HepG2 (cell line): ENCODE measurements at regions not wholly inside any gene's neighbourhood (a gene's known extent, or its start where the extent isn't known, plus 50 kb on each side); places are given as distances from the start of the nearest gene placed in this dataset.
A peak's percentile ranks its signal among the peaks of the same experiment; 100 is the strongest.

Source experiments
- ARNT ChIP-seq: fragments of 450-650 bp; IDR thresholded peaks from 2 replicates; pipeline ENCODE4 v1.6.1; 2017
- EEA1 ChIP-seq: sonication (generic); formaldehyde crosslinking; IDR thresholded peaks from 2 replicates; pipeline ENCODE4 v1.5.1; 2020; ENCODE audit warnings: mild to moderate bottlenecking, missing genetic modification reagents, borderline replicate concordance
- FOSL1 ChIP-seq: sonication (generic); formaldehyde crosslinking; IDR thresholded peaks from 2 replicates; pipeline ENCODE4 v1.9.0; 2021; ENCODE audit warnings: missing genetic modification reagents, borderline replicate concordance
- FOXA3 ChIP-seq: IDR thresholded peaks from 2 replicates; pipeline ENCODE4 v1.6.1; 2016; ENCODE audit warnings: missing genetic modification reagents, missing compliant biosample characterization
- FOXK1 ChIP-seq: sonication (generic); formaldehyde crosslinking; IDR thresholded peaks from 2 replicates; pipeline ENCODE4 v1.4.0; 2020; ENCODE audit warnings: low read depth, missing genetic modification reagents, borderline replicate concordance
- FOXO1 ChIP-seq: sonication (generic); formaldehyde crosslinking; IDR thresholded peaks from 2 replicates; pipeline ENCODE4 v1.4.0; 2020; ENCODE audit warnings: missing genetic modification reagents
- HCFC1 ChIP-seq: fragments of 150-350 bp; IDR thresholded peaks from 2 replicates; pipeline ENCODE4 v1.6.1; 2014; ENCODE audit warnings: low read depth, low read length
- HES4 ChIP-seq: sonication (generic); formaldehyde crosslinking; IDR thresholded peaks from 2 replicates; pipeline ENCODE4 v1.9.0; 2021; ENCODE audit warnings: mild to moderate bottlenecking, missing genetic modification reagents, borderline replicate concordance
- HOXA5 ChIP-seq: sonication (generic); formaldehyde crosslinking; IDR thresholded peaks from 2 replicates; pipeline ENCODE4 v1.4.0; 2020; ENCODE audit warnings: missing genetic modification reagents
- IKZF4 ChIP-seq: sonication (generic); formaldehyde crosslinking; IDR thresholded peaks from 2 replicates; pipeline ENCODE4 v1.5.1; 2020; ENCODE audit warnings: borderline replicate concordance, mild to moderate bottlenecking, low read depth, missing genetic modification reagents; ENCODE audit errors: not compliant biosample characterization
- JUNB ChIP-seq: sonication (generic); formaldehyde crosslinking; IDR thresholded peaks from 2 replicates; pipeline ENCODE4 v1.8.0; 2022; ENCODE audit warnings: missing genetic modification reagents, mild to moderate bottlenecking, borderline replicate concordance
- MTA3 ChIP-seq: sonication (generic); formaldehyde crosslinking; IDR thresholded peaks from 2 replicates; pipeline ENCODE4 v1.4.0; 2020; ENCODE audit warnings: missing genetic modification reagents
- PHF20 ChIP-seq: sonication (generic); formaldehyde crosslinking; IDR thresholded peaks from 2 replicates; pipeline ENCODE4 v1.5.0; 2020; ENCODE audit warnings: mild to moderate bottlenecking, missing genetic modification reagents
- SOX5 ChIP-seq: IDR thresholded peaks from 2 replicates; pipeline ENCODE4 v1.6.1; 2016; ENCODE audit warnings: borderline replicate concordance
- ZNF816 ChIP-seq: sonication (generic); formaldehyde crosslinking; IDR thresholded peaks from 2 replicates; pipeline ENCODE4 v1.8.0; 2022; ENCODE audit warnings: missing genetic modification reagents, mild to moderate bottlenecking, borderline replicate concordance
- TF ChIP-seq, protein P1 (sequence below): sonication (generic); formaldehyde crosslinking; IDR thresholded peaks from 2 replicates; pipeline ENCODE4 v1.5.0; 2020; ENCODE audit warnings: missing genetic modification reagents, mild to moderate bottlenecking, borderline replicate concordance
- TF ChIP-seq, protein P2 (sequence below): sonication (generic); formaldehyde crosslinking; IDR thresholded peaks from 2 replicates; pipeline ENCODE4 v1.5.0; 2020; ENCODE audit warnings: missing genetic modification reagents
- TF ChIP-seq, protein P3 (sequence below): IDR thresholded peaks from 2 replicates; pipeline ENCODE4 v1.6.1; 2016; ENCODE audit warnings: control low read depth
- TF ChIP-seq, protein P4 (sequence below): sonication (generic); formaldehyde crosslinking; IDR thresholded peaks from 2 replicates; pipeline ENCODE4 v1.4.0; 2020; ENCODE audit warnings: low read depth, missing genetic modification reagents
- TF ChIP-seq, protein P5 (sequence below): sonication (generic); formaldehyde crosslinking; IDR thresholded peaks from 2 replicates; pipeline ENCODE4 v1.5.0; 2020; ENCODE audit warnings: mild to moderate bottlenecking, missing genetic modification reagents

DNA sequence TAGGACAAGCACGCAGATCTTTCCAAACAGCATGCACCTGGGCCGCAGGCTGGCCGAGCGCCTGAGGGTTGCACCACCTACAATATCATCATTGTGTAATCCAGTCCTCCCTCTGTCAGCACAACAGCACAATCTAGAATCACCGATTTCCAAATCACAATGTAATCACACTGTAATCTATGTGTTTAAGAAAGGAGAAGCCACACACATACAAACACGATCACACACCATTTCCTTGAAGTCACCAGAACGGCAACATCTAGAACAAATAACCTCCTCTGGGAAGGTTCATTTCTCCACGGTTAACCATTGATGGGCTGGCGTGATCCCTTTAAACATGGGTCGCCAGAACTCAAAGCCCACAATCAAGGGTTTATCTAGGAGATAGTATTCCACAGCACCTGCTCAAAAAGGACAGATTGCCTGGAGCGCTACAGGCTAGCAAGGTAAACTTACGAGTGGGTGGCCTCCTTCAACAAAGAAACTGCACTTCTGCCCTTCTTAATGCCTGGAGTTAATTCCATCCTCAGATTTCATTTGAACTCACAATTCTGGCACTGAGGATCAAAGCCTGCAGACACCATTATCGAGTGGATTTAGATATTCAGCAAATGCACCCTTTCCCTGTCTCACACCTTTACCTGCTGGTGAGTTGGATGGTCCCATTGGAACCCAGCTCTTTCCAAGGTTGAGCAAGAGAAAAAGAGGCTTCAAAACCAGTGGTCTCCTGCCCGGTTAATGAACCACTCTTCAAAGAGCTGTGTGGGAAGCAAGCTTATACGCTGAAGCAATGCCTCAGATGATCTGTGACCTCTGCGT, 83.8 kb upstream of the FOXQ1 start (continued):
- no peak for TF ChIP-seq ARNT
- TF ChIP-seq JUNB (CRISPR knock-in tag): no peak; the same call in 1 of the 2 replicates
- TF ChIP-seq, protein P1, sequence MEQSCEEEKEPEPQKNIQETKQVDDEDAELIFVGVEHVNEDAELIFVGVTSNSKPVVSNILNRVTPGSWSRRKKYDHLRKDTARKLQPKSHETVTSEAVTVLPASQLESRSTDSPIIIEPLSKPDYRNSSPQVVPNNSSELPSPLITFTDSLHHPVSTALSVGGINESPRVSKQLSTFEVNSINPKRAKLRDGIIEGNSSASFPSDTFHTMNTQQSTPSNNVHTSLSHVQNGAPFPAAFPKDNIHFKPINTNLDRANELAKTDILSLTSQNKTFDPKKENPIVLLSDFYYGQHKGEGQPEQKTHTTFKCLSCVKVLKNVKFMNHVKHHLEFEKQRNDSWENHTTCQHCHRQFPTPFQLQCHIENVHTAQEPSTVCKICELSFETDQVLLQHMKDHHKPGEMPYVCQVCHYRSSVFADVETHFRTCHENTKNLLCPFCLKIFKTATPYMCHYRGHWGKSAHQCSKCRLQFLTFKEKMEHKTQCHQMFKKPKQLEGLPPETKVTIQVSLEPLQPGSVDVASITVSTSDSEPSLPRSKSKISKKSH: no peak; the same call in 1 of the 2 replicates
- TF ChIP-seq FOXO1 (CRISPR knock-in tag): peak; percentile 89
- no peak for TF ChIP-seq FOSL1 (CRISPR knock-in tag)
- TF ChIP-seq FOXK1 (CRISPR knock-in tag): peak; percentile 77; the same call in 1 of the 2 replicates
- TF ChIP-seq HES4 (CRISPR knock-in tag): peak; percentile 51; the same call in 1 of the 2 replicates
- TF ChIP-seq ZNF816: peak; percentile 57; the same call in 1 of the 2 replicates
- TF ChIP-seq HCFC1: 0 out of 2 replicates have a peak, but pooled peaks have one; percentile 10
- TF ChIP-seq IKZF4 (CRISPR knock-in tag): peak; percentile 63
- TF ChIP-seq, protein P2, sequence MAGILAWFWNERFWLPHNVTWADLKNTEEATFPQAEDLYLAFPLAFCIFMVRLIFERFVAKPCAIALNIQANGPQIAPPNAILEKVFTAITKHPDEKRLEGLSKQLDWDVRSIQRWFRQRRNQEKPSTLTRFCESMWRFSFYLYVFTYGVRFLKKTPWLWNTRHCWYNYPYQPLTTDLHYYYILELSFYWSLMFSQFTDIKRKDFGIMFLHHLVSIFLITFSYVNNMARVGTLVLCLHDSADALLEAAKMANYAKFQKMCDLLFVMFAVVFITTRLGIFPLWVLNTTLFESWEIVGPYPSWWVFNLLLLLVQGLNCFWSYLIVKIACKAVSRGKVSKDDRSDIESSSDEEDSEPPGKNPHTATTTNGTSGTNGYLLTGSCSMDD (CRISPR knock-in tag): no peak
- TF ChIP-seq PHF20 (CRISPR knock-in tag): peak; percentile 17; the same call in 1 of the 2 replicates
- TF ChIP-seq, protein P3, sequence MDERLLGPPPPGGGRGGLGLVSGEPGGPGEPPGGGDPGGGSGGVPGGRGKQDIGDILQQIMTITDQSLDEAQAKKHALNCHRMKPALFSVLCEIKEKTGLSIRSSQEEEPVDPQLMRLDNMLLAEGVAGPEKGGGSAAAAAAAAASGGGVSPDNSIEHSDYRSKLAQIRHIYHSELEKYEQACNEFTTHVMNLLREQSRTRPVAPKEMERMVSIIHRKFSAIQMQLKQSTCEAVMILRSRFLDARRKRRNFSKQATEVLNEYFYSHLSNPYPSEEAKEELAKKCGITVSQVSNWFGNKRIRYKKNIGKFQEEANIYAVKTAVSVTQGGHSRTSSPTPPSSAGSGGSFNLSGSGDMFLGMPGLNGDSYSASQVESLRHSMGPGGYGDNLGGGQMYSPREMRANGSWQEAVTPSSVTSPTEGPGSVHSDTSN (CRISPR knock-in tag): no peak
- peak; percentile 90 for TF ChIP-seq SOX5 (CRISPR knock-in tag)
- 0 out of 2 replicates have a peak, but pooled peaks have one; percentile 68 for TF ChIP-seq EEA1 (CRISPR knock-in tag)
- TF ChIP-seq, protein P4, sequence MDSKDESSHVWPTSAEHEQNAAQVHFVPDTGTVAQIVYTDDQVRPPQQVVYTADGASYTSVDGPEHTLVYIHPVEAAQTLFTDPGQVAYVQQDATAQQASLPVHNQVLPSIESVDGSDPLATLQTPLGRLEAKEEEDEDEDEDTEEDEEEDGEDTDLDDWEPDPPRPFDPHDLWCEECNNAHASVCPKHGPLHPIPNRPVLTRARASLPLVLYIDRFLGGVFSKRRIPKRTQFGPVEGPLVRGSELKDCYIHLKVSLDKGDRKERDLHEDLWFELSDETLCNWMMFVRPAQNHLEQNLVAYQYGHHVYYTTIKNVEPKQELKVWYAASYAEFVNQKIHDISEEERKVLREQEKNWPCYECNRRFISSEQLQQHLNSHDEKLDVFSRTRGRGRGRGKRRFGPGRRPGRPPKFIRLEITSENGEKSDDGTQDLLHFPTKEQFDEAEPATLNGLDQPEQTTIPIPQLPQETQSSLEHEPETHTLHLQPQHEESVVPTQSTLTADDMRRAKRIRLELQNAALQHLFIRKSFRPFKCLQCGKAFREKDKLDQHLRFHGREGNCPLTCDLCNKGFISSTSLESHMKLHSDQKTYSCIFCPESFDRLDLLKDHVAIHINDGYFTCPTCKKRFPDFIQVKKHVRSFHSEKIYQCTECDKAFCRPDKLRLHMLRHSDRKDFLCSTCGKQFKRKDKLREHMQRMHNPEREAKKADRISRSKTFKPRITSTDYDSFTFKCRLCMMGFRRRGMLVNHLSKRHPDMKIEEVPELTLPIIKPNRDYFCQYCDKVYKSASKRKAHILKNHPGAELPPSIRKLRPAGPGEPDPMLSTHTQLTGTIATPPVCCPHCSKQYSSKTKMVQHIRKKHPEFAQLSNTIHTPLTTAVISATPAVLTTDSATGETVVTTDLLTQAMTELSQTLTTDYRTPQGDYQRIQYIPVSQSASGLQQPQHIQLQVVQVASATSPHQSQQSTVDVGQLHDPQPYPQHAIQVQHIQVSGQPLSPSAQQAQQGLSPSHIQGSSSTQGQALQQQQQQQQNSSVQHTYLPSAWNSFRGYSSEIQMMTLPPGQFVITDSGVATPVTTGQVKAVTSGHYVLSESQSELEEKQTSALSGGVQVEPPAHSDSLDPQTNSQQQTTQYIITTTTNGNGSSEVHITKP: peak; percentile 97
- no peak for TF ChIP-seq MTA3 (CRISPR knock-in tag)
- peak; percentile 88; the same call in 1 of the 2 replicates for TF ChIP-seq HOXA5 (CRISPR knock-in tag)
- TF ChIP-seq, protein P5, sequence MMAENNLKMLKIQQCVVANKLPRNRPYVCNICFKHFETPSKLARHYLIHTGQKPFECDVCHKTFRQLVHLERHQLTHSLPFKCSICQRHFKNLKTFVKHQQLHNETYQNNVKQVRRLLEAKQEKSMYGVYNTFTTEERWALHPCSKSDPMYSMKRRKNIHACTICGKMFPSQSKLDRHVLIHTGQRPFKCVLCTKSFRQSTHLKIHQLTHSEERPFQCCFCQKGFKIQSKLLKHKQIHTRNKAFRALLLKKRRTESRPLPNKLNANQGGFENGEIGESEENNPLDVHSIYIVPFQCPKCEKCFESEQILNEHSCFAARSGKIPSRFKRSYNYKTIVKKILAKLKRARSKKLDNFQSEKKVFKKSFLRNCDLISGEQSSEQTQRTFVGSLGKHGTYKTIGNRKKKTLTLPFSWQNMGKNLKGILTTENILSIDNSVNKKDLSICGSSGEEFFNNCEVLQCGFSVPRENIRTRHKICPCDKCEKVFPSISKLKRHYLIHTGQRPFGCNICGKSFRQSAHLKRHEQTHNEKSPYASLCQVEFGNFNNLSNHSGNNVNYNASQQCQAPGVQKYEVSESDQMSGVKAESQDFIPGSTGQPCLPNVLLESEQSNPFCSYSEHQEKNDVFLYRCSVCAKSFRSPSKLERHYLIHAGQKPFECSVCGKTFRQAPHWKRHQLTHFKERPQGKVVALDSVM (CRISPR knock-in tag): no peak; the same call in none of the 2 replicates
- TF ChIP-seq FOXA3 (CRISPR knock-in tag): peak; percentile 87
